CD4-positive, alpha-beta T cell (primary cell): ENCODE measurements at regions not wholly inside any gene's neighbourhood (a gene's known extent, or its start where the extent isn't known, plus 50 kb on each side); places are given as distances from the start of the nearest gene placed in this dataset.

Experiments
- ATAC-seq: fragments of 200-7000 bp; cut with Tn5 transposase; one replicate; pipeline ENCODE4 v1.10.0; 2022; ENCODE audit warnings: mild to moderate bottlenecking; ENCODE audit not compliant: poor library complexity
- CTCF ChIA-PET: fragments of 350-600 bp; sonication (Branson Sonifier 250); formaldehyde crosslinking; loops from one replicate; lab custom pipeline; 2021; ENCODE audit warnings: antibody characterized with exemption, inconsistent platforms; lab: Charles Lee
- POLR2A ChIA-PET: fragments of 350-600 bp; sonication (Branson Sonifier 250); formaldehyde crosslinking; loops from one replicate; lab custom pipeline; 2021; ENCODE audit warnings: antibody characterized with exemption, inconsistent platforms; lab: Charles Lee
- DNase-seq, 14 experiments: peaks; one replicate each; pipeline ENCODE4 v3.0.0-alpha.2; 2013 to 2020; ENCODE audit warnings: mixed read lengths in 2 of 14
- H3K27ac ChIP-seq, 2 donors: one replicate each; pipeline versions ENCODE4 v1.5.1 to v1.7.0; 2013; ENCODE audit warnings: low read length in 2 of 2, low read depth in 1 of 2, mild to moderate bottlenecking in 1 of 2
- H3K27me3 ChIP-seq, 2 experiments: 1 replicate in 1 of 2; 2 replicates in 1 of 2; pipeline versions ENCODE4 v1.6.1 to v1.7.0; 2013; ENCODE audit warnings: low read length in 2 of 2, control low read depth in 1 of 2, mild to moderate bottlenecking in 1 of 2, moderate library complexity in 1 of 2; ENCODE audit not compliant: insufficient read depth in 2 of 2, control insufficient read depth in 1 of 2
- H3K36me3 ChIP-seq: one replicate; pipeline ENCODE4 v1.6.1; 2013; ENCODE audit warnings: low read length, control low read depth; ENCODE audit not compliant: insufficient read depth
- H3K4me1 ChIP-seq: one replicate; pipeline ENCODE4 v1.6.1; 2013; ENCODE audit warnings: low read length, control low read depth; ENCODE audit not compliant: insufficient read depth
- H3K4me3 ChIP-seq: one replicate; pipeline ENCODE4 v1.5.1; 2013; ENCODE audit warnings: mild to moderate bottlenecking, low read length, moderate library complexity
- H3K9me3 ChIP-seq, 2 experiments: 1 replicate in 1 of 2; 2 replicates in 1 of 2; pipeline versions ENCODE4 v1.6.1 to v1.7.0; 2013; ENCODE audit warnings: low read length in 2 of 2, mild to moderate bottlenecking in 2 of 2, control low read depth in 1 of 2, moderate library complexity in 1 of 2; ENCODE audit not compliant: control insufficient read depth in 1 of 2, insufficient read depth in 1 of 2
- H3K27ac Mint-ChIP-seq: one replicate; pipeline ENCODE4 v1.8.0; 2020; ENCODE audit warnings: mixed read lengths
- H3K27me3 Mint-ChIP-seq: one replicate; pipeline ENCODE4 v1.8.0; 2021; ENCODE audit warnings: mixed read lengths
- H3K36me3 Mint-ChIP-seq: one replicate; pipeline ENCODE4 v1.8.0; 2021; ENCODE audit warnings: low read depth, mixed read lengths
- H3K4me1 Mint-ChIP-seq: one replicate; pipeline ENCODE4 v1.8.0; 2021; ENCODE audit warnings: low read depth, mixed read lengths
- H3K4me3 Mint-ChIP-seq: one replicate; pipeline ENCODE4 v1.8.0; 2020; ENCODE audit warnings: mild to moderate bottlenecking, mixed read lengths
- H3K9me3 Mint-ChIP-seq: one replicate; pipeline ENCODE4 v1.8.0; 2020; ENCODE audit warnings: mixed read lengths
- CTCF ChIP-seq: fragments of 200-600 bp; IDR thresholded peaks from one replicate; pipeline ENCODE4 v1.8.0; 2022; ENCODE audit warnings: antibody characterized with exemption, mild to moderate bottlenecking
- intact Hi-C, 2 experiments: fragments of 100-400 bp; cut with DNase I in 1 of 2; cut with micrococcal nuclease in 1 of 2; formaldehyde crosslinking; loops; one replicate each; pipeline versions ENCODE4 v1.15.1 to v1.9.0; 2023 to 2025; cut with DNase I, micrococcal nuclease

GRCh38 chr2:173739006-173739405 lies 226.2 kb downstream of the SP3 start:
- no peaks in the 10 kb centered on the region for H3K4me1 Mint-ChIP-seq

GRCh38 chr2:173740639-173741038 lies 224.5 kb downstream of the SP3 start:
- peaks cover 46% of the 10 kb centered on the region for H3K27me3 Mint-ChIP-seq
- H3K27ac Mint-ChIP-seq: no peak overlapping the region
- Histone ChIP-seq H3K4me3 (no peak overlapping the region), H3K9me3 (peaks cover 0 to 3% of the 10 kb centered on the region in 2 experiments), H3K27me3 (peaks cover 6 to 8% of the 10 kb centered on the region in 2 experiments), H3K4me1 (no peaks in the 10 kb centered on the region), H3K27ac (no peak overlapping the region), H3K36me3 (no peaks in the 10 kb centered on the region)
- H3K4me1 Mint-ChIP-seq: no peaks in the 10 kb centered on the region
- intact Hi-C loops: no loop called here
- ATAC-seq: no peak
- ChIA-PET POLR2A (no interaction called here), CTCF (no interaction called here)
- DNase-seq: no peak
- peaks cover 2% of the 10 kb centered on the region for H3K9me3 Mint-ChIP-seq
- TF ChIP-seq CTCF: no peak
- no peak overlapping the region for H3K4me3 Mint-ChIP-seq
- H3K36me3 Mint-ChIP-seq: no peaks in the 10 kb centered on the region

More at GRCh38 chr2:173739006-173739405, 226.2 kb downstream of the SP3 start:
- peaks cover 4% of the 10 kb centered on the region in 2 experiments for H3K27me3 ChIP-seq
- ATAC-seq: no peak
- no peak overlapping the region for H3K27ac ChIP-seq
- TF ChIP-seq CTCF: no peak
- H3K4me3 Mint-ChIP-seq: no peak overlapping the region
- POLR2A ChIA-PET: no interaction called here
- H3K4me1 ChIP-seq: no peaks in the 10 kb centered on the region
- DNase-seq: no peak
- intact Hi-C loops: no loop called here
- H3K9me3 Mint-ChIP-seq: peaks cover 2% of the 10 kb centered on the region
- H3K27ac Mint-ChIP-seq: no peak overlapping the region
- H3K36me3 ChIP-seq: no peaks in the 10 kb centered on the region
- no peak overlapping the region for H3K4me3 ChIP-seq
- H3K9me3 ChIP-seq: peaks cover 0 to 3% of the 10 kb centered on the region in 2 experiments
- CTCF ChIA-PET: no interaction called here
- H3K27me3 Mint-ChIP-seq: peaks cover 44% of the 10 kb centered on the region
- H3K36me3 Mint-ChIP-seq: no peaks in the 10 kb centered on the region

GRCh38 chr2:173741759-173742158 lies 223.4 kb downstream of the SP3 start:
- no peaks in the 10 kb centered on the region for H3K4me1 Mint-ChIP-seq
- Histone ChIP-seq H3K4me1 (no peaks in the 10 kb centered on the region), H3K27me3 (peaks cover 6 to 8% of the 10 kb centered on the region in 2 experiments), H3K36me3 (no peaks in the 10 kb centered on the region), H3K9me3 (peaks cover 0 to 2% of the 10 kb centered on the region in 2 experiments), H3K27ac (no peak overlapping the region), H3K4me3 (no peak overlapping the region)
- no peak for TF ChIP-seq CTCF
- ATAC-seq: no peak
- no peak for DNase-seq
- intact Hi-C loops: no loop called here
- ChIA-PET POLR2A (no interaction called here), CTCF (no interaction called here)
- no peaks in the 10 kb centered on the region for H3K36me3 Mint-ChIP-seq
- no peak overlapping the region for H3K4me3 Mint-ChIP-seq
- H3K27me3 Mint-ChIP-seq: peaks cover 55% of the 10 kb centered on the region
- H3K9me3 Mint-ChIP-seq: peaks cover 2% of the 10 kb centered on the region
- H3K27ac Mint-ChIP-seq: no peak overlapping the region
